HG03025 (cell line): ENCODE measurements at regions not wholly inside any gene's neighbourhood (a gene's known extent, or its start where the extent isn't known, plus 50 kb on each side); places are given as distances from the start of the nearest gene placed in this dataset.

ENCODE experiments used
- ATAC-seq: cut with Tn5 transposase; IDR thresholded peaks from one replicate; pipeline ENCODE4 v1.9.1; 2021; ENCODE audit warnings: mild to moderate bottlenecking, moderate library complexity; ENCODE audit not compliant: unreplicated experiment, low FRiP score

- ATAC-seq: no peak
These were observed 53.0 kb upstream of the RAB18 start for GRCh38 chr10:27451054-27451453.

- ATAC-seq: no peak
These were observed 53.9 kb upstream of the RAB18 start for GRCh38 chr10:27450225-27450624.

GRCh38 chr10:27449571-27449970, 54.5 kb upstream of the RAB18 start:
- no peak for ATAC-seq

- no peak for ATAC-seq
These were observed 55.2 kb upstream of the RAB18 start for GRCh38 chr10:27448921-27449320.

- ATAC-seq: no peak
These were observed 56.6 kb upstream of the RAB18 start for GRCh38 chr10:27447540-27447939.

GRCh38 chr10:27446091-27446918, 57.8 kb upstream of the RAB18 start:
- no peak for ATAC-seq

- no peak for ATAC-seq
These were observed 59.0 kb upstream of the RAB18 start for GRCh38 chr10:27445070-27445469.

GRCh38 chr10:27440478-27440877, 63.6 kb upstream of the RAB18 start:
- ATAC-seq: no peak

GRCh38 chr10:27440021-27440420, 64.1 kb upstream of the RAB18 start:
- ATAC-seq: no peak

GRCh38 chr10:27439101-27439500, 65.0 kb upstream of the RAB18 start:
- no peak for ATAC-seq

- ATAC-seq: no peak
These were observed 66.3 kb upstream of the RAB18 start for GRCh38 chr10:27437775-27438174.

- ATAC-seq: no peak
These were observed 67.4 kb upstream of the RAB18 start for GRCh38 chr10:27436710-27437109.

GRCh38 chr10:27433976-27434375, 70.1 kb upstream of the RAB18 start:
- ATAC-seq: no peak

- no peak for ATAC-seq
These were observed 77.1 kb upstream of the RAB18 start for GRCh38 chr10:27426948-27427467.

GRCh38 chr10:27413831-27414348, 90.2 kb upstream of the RAB18 start:
- no peak for ATAC-seq

- ATAC-seq: no peak
These were observed 90.7 kb upstream of the RAB18 start for GRCh38 chr10:27413387-27413786.

GRCh38 chr10:27410153-27410552, 94.0 kb upstream of the RAB18 start:
- no peak for ATAC-seq

- no peak for ATAC-seq
These were observed 96.8 kb upstream of the RAB18 start for GRCh38 chr10:27407271-27407670.

- no peak for ATAC-seq
These were observed 104.2 kb upstream of the RAB18 start for GRCh38 chr10:27399871-27400270.

GRCh38 chr10:27393961-27394360, 110.1 kb upstream of the RAB18 start:
- no peak for ATAC-seq

- no peak for ATAC-seq
These were observed 111.5 kb upstream of the RAB18 start for GRCh38 chr10:27392606-27393005.

- ATAC-seq: no peak
These were observed 112.2 kb upstream of the RAB18 start for GRCh38 chr10:27391916-27392315.
